Adrenal gland (tissue), 9 donors: ENCODE measurements at regions not wholly inside any gene's neighbourhood (a gene's known extent, or its start where the extent isn't known, plus 50 kb on each side); places are given as distances from the start of the nearest gene placed in this dataset.

Source experiments
- DNase-seq, 7 donors: peaks; one replicate each; pipeline ENCODE4 v3.0.0-alpha.2; 2019 to 2020
- H3K27ac ChIP-seq, 5 donors: fragments of 200-600 bp; sonication (generic) in 4 of 5; 1 replicate in 3 of 5; 2 replicates in 2 of 5; pipeline versions ENCODE4 v1.5.1 to v1.8.0; 2016 to 2020; ENCODE audit warnings: mild to moderate bottlenecking in 1 of 5
- H3K27me3 ChIP-seq: fragments of 200-600 bp; 2 replicates; pipeline ENCODE4 v1.8.0; 2021
- H3K36me3 ChIP-seq, 2 donors: fragments of 200-600 bp; replicated peaks in 1 of 2; 1 replicate in 1 of 2; 2 replicates in 1 of 2; pipeline versions ENCODE4 v1.5.1 to v1.8.0; 2018 to 2022
- H3K4me1 ChIP-seq, 2 donors: fragments of 200-600 bp; replicated peaks in 1 of 2; 1 replicate in 1 of 2; 2 replicates in 1 of 2; pipeline versions ENCODE4 v1.5.1 to v1.8.0; 2018 to 2021
- H3K4me3 ChIP-seq, 4 donors: fragments of 200-600 bp; sonication (generic) in 3 of 4; one replicate each; pipeline ENCODE4 v1.5.1; 2016 to 2018
- H3K9me3 ChIP-seq, 3 donors: fragments of 200-600 bp; sonication (generic) in 1 of 3; replicated peaks in 1 of 3; 1 replicate in 2 of 3; 2 replicates in 1 of 3; pipeline versions ENCODE4 v1.5.1 to v1.8.0; 2016 to 2021
- POLR2A ChIP-seq, 2 donors: fragments of 450-650 bp; IDR thresholded peaks; one replicate each; pipeline ENCODE4 v1.6.1; 2017; ENCODE audit warnings: antibody characterized with exemption in 2 of 2, mild to moderate bottlenecking in 2 of 2, moderate library complexity in 1 of 2
- WGBS, 4 donors: extraction: QIAGEN DNeasy Blood & Tissue Kit in 2 of 4; methylation state at CpG; one replicate each; pipeline versions ENCODE4 v1.1.5 to v1.1.7; 2013 to 2017; 5-methylcytosine and 5-hydroxymethylcytosine counted together
- intact Hi-C, 2 donors: fragments of 100-400 bp; cut with DNase I; formaldehyde crosslinking; loops; one replicate each; pipeline versions ENCODE4 v1.14.1 to v1.15.0; 2022 to 2023
- TF ChIP-seq, protein P1 (sequence below), 6 experiments: fragments of 450-650 bp in 4 of 6; fragments of 200-600 bp in 2 of 6; sonication (generic) in 1 of 6; IDR thresholded peaks; 1 replicate in 5 of 6; 2 replicates in 1 of 6; pipeline versions ENCODE4 v1.5.1 to v1.8.0; 2016 to 2021; ENCODE audit warnings: antibody characterized with exemption in 6 of 6, mild to moderate bottlenecking in 2 of 6, moderate library complexity in 1 of 6
- donor health status: healthy with polysubstance abuse.
- donor health status: Bipolar disorder and iron deficiency.
- donor health status: DM: yes; HTN: yes; CAD: no.
- donor health status: DM: no; HTN: no; CAD: no.
- donor health status: DM: no; HTN: no; CAD: no.

DNA sequence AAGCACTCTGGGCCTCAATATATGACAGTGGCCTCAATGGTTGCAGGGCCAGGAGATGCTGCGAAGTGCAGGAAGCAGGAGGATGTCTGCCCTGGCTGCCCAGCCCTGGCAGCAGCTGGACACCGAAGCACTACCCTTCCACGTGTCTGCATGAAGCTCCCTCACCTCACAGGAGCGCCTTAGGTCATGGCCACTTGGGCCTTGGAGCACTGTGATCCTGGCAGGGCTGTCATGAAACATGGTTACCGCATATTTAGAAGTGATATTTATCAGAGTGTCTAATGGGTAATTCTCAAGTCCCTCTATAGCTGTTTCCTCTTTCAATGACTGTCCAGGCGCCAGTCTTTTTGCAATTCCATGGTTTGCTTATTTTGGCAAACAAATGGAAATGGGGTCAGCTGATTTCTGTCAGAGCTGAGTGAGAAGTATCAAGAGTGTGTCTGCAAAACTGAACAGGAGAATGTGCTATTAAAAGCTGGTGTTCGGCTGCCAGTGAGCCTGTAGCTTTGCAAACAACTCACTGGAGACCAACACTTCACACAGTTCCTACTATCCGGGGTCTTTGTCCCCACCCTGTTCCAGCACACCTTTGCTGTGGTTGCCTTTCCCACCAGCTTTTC, 285.9 kb downstream of the KIF4B start:
- Histone ChIP-seq H3K4me1 (no peaks in the 10 kb centered on the region), H3K36me3 (no peaks in the 10 kb centered on the region), H3K9me3 (no peaks in the 10 kb centered on the region), H3K4me3 (no peak overlapping the region), H3K27ac (no peak overlapping the region), H3K27me3 (no peaks in the 10 kb centered on the region)
- intact Hi-C loops = no loop called here
- TF ChIP-seq, protein P1, sequence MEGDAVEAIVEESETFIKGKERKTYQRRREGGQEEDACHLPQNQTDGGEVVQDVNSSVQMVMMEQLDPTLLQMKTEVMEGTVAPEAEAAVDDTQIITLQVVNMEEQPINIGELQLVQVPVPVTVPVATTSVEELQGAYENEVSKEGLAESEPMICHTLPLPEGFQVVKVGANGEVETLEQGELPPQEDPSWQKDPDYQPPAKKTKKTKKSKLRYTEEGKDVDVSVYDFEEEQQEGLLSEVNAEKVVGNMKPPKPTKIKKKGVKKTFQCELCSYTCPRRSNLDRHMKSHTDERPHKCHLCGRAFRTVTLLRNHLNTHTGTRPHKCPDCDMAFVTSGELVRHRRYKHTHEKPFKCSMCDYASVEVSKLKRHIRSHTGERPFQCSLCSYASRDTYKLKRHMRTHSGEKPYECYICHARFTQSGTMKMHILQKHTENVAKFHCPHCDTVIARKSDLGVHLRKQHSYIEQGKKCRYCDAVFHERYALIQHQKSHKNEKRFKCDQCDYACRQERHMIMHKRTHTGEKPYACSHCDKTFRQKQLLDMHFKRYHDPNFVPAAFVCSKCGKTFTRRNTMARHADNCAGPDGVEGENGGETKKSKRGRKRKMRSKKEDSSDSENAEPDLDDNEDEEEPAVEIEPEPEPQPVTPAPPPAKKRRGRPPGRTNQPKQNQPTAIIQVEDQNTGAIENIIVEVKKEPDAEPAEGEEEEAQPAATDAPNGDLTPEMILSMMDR (IDR thresholded peaks at IDR 0.05) = no peak
- TF ChIP-seq POLR2A (IDR thresholded peaks at IDR 0.05) = no peak
- no peak for DNase-seq
- 46 to 65% (median 59%) methylated on average over 6 to 8 of the region's 8 CpGs for WGBS, 4 donors

GRCh38 chr5:155303120-155303519, 289.6 kb downstream of the KIF4B start:
- Histone ChIP-seq H3K9me3 (no peaks in the 10 kb centered on the region), H3K4me1 (no peaks in the 10 kb centered on the region), H3K27ac (no peak overlapping the region), H3K4me3 (no peak overlapping the region), H3K27me3 (no peaks in the 10 kb centered on the region), H3K36me3 (no peaks in the 10 kb centered on the region)
- intact Hi-C loops = no loop called here
- DNase-seq = no peak
- no peak for TF ChIP-seq POLR2A (IDR thresholded peaks at IDR 0.05)
- TF ChIP-seq, protein P1 (IDR thresholded peaks at IDR 0.05) = no peak
- 41 to 89% (median 61%) methylated on average over 2 to 3 of the region's 3 CpGs for WGBS, 4 donors

DNA sequence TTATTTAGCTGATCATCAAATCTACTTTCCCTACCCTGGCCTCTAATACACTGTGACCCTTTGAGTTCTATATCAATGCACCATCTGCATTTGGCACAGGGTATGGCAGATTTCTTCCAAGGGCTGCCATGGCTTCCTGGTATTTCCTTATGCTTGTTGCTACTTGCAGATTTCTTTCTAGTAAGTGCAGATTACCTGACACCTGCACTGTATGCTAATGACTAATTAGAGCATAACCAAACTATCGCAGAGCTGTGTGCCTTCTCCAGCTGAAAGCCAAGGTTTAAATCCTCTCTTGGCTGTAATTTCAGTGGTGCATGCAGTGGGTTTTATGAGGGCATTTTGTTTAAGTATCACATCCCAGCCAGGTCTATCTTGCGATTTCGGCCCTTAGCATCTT, 293.7 kb downstream of the KIF4B start:
- no peak for DNase-seq
- no peak overlapping the region for H3K4me3 ChIP-seq
- H3K4me1 ChIP-seq = no peaks in the 10 kb centered on the region
- intact Hi-C loops = no loop called here
- no peaks in the 10 kb centered on the region for H3K9me3 ChIP-seq
- H3K36me3 ChIP-seq = no peaks in the 10 kb centered on the region
- TF ChIP-seq, protein P1 (IDR thresholded peaks at IDR 0.05) = no peak
- no peak for TF ChIP-seq POLR2A (IDR thresholded peaks at IDR 0.05)
- 84 to 98% (median 95%) methylated on average over 3 of the region's 3 CpGs for WGBS, 4 donors
- H3K27ac ChIP-seq = no peak overlapping the region
- no peaks in the 10 kb centered on the region for H3K27me3 ChIP-seq

- intact Hi-C loops = no loop called here
- Histone ChIP-seq H3K27ac (no peak overlapping the region), H3K27me3 (no peaks in the 10 kb centered on the region), H3K9me3 (no peaks in the 10 kb centered on the region), H3K4me3 (no peak overlapping the region), H3K36me3 (no peaks in the 10 kb centered on the region), H3K4me1 (no peaks in the 10 kb centered on the region)
- no peak for TF ChIP-seq POLR2A (IDR thresholded peaks at IDR 0.05)
- TF ChIP-seq, protein P1 (IDR thresholded peaks at IDR 0.05) = no peak
- DNase-seq = no peak
Observed at GRCh38 chr5:155308289-155308688, 294.7 kb downstream of the KIF4B start.
